ENCODE measurements at regions not wholly inside any gene's neighbourhood (a gene's known extent, or its start where the extent isn't known, plus 50 kb on each side); places are given as distances from the start of the nearest gene placed in this dataset.

- Mint-ChIP-seq H3K4me3 (no peak overlapping the region), H3K27ac (no peak overlapping the region), H3K4me1 (no peaks in the 10 kb centered on the region), H3K27me3 (no peaks in the 10 kb centered on the region), H3K9me3 (ENCODE audit: insufficient read depth) (peaks cover 2% of the 10 kb centered on the region)
- DNase-seq (peak; percentile 4), ATAC-seq (ENCODE audit: low read depth) (no peak)
- H3K4me2 ChIP-seq (replicated peaks; ENCODE audit: low read depth, low read length, poor library complexity, severe bottlenecking), result no peak overlapping the region
- no peak overlapping the region for H3K9ac ChIP-seq (ENCODE audit: low read length)
- ChIA-PET CTCF (no interaction called here), POLR2A (no interaction called here)
- no peak for TF ChIP-seq CTCF (IDR thresholded peaks at IDR 0.05)
- no peak for TF ChIP-seq EZH2 (IDR thresholded peaks at IDR 0.05; ENCODE audit: borderline replicate concordance, insufficient read depth, low read depth, low read length, poor library complexity, severe bottlenecking)
- no peak overlapping the region for H3K27ac ChIP-seq (ENCODE audit: low read length in 2 of 2)
- no peaks in the 10 kb centered on the region for H3K36me3 ChIP-seq (replicated peaks in 1 of 2; ENCODE audit: control extremely low read depth in 1 of 2, control insufficient read depth in 1 of 2, extremely low read depth in 1 of 2, insufficient read depth in 2 of 2, low read length in 1 of 2)
- no peaks in the 10 kb centered on the region for H3K79me2 ChIP-seq (ENCODE audit: control insufficient read depth, insufficient read depth, low read length)
- intact Hi-C loops (cut with micrococcal nuclease), result no loop called here
- no peak overlapping the region for H2AFZ ChIP-seq (ENCODE audit: insufficient read depth, low read depth, low read length, poor library complexity, severe bottlenecking)
- H4K20me1 ChIP-seq (ENCODE audit: control insufficient read depth, insufficient read depth, low read length, poor library complexity, severe bottlenecking), result no peaks in the 10 kb centered on the region
- H3K4me1 ChIP-seq (ENCODE audit: control insufficient read depth in 2 of 2, insufficient read depth in 2 of 2, low read length in 2 of 2), result no peaks in the 10 kb centered on the region
- 100% methylated on average over 1 of the region's 6 CpGs for WGBS (ENCODE audit: insufficient coverage)
- H3K4me3 ChIP-seq (ENCODE audit: control extremely low read depth in 1 of 5, extremely low read depth in 1 of 5, insufficient read depth in 1 of 5, low read depth in 2 of 5, low read length in 4 of 5), result no peak overlapping the region
- H3K27me3 ChIP-seq (replicated peaks in 1 of 4; ENCODE audit: control extremely low read depth in 1 of 4, control insufficient read depth in 3 of 4, insufficient read depth in 4 of 4, low read length in 3 of 4), result no peaks in the 10 kb centered on the region
- H3K9me3 ChIP-seq (ENCODE audit: control extremely low read depth in 1 of 3, control insufficient read depth in 2 of 3, insufficient read depth in 1 of 3, low read length in 2 of 3), result peaks cover 0 to 18% (median 1%) of the 10 kb centered on the region in 3 donors
These were observed 612.9 kb upstream of the EPHA6 start for GRCh38 chr3:96201463-96201862.

DNA sequence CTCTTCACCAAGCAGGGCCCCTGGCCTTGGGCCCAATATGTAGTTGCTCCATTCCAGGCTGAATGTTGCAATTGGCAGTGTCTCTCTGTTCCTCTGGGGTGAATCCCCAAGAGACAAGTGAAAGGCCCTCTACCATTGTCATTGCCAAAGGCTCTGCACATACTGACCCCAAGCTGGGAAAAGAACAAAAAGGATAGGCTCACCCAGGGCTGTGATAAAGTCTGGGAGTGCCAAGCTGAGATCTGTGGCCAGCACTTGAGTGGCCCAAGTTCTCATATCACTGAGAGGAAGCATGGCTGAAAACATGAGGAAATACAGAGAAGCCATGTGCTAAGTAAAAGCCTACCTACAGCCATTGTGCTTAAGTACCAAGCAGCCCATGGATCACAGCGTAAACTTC lies 612.2 kb upstream of the EPHA6 start:
- 80% methylated on average over 1 of the region's 1 CpG for WGBS (ENCODE audit: insufficient coverage)

More for the DNA sequence above, 612.2 kb upstream of the EPHA6 start:
- Histone ChIP-seq H3K4me3 (ENCODE audit: control extremely low read depth in 1 of 5, extremely low read depth in 1 of 5, insufficient read depth in 1 of 5, low read depth in 2 of 5, low read length in 4 of 5) (no peak overlapping the region), H3K27ac (ENCODE audit: low read length in 2 of 2) (no peak overlapping the region), H3K4me1 (ENCODE audit: control insufficient read depth in 2 of 2, insufficient read depth in 2 of 2, low read length in 2 of 2) (no peaks in the 10 kb centered on the region), H3K9ac (ENCODE audit: low read length) (no peak overlapping the region), H3K27me3 (replicated peaks in 1 of 4; ENCODE audit: control extremely low read depth in 1 of 4, control insufficient read depth in 3 of 4, insufficient read depth in 4 of 4, low read length in 3 of 4) (no peaks in the 10 kb centered on the region), H3K36me3 (replicated peaks in 1 of 2; ENCODE audit: control extremely low read depth in 1 of 2, control insufficient read depth in 1 of 2, extremely low read depth in 1 of 2, insufficient read depth in 2 of 2, low read length in 1 of 2) (no peaks in the 10 kb centered on the region), H2AFZ (ENCODE audit: insufficient read depth, low read depth, low read length, poor library complexity, severe bottlenecking) (no peak overlapping the region), H4K20me1 (ENCODE audit: control insufficient read depth, insufficient read depth, low read length, poor library complexity, severe bottlenecking) (no peaks in the 10 kb centered on the region), H3K9me3 (ENCODE audit: control extremely low read depth in 1 of 3, control insufficient read depth in 2 of 3, insufficient read depth in 1 of 3, low read length in 2 of 3) (peaks cover 0 to 18% (median 1%) of the 10 kb centered on the region in 3 donors), H3K79me2 (ENCODE audit: control insufficient read depth, insufficient read depth, low read length) (no peaks in the 10 kb centered on the region), H3K4me2 (replicated peaks; ENCODE audit: low read depth, low read length, poor library complexity, severe bottlenecking) (no peak overlapping the region)
- Mint-ChIP-seq H3K4me3 (no peak overlapping the region), H3K27ac (no peak overlapping the region), H3K9me3 (ENCODE audit: insufficient read depth) (peaks cover 2% of the 10 kb centered on the region), H3K27me3 (no peaks in the 10 kb centered on the region), H3K4me1 (no peaks in the 10 kb centered on the region)
- intact Hi-C loops (cut with micrococcal nuclease), result no loop called here
- POLR2A ChIA-PET, result no interaction called here
- CTCF ChIA-PET, result no interaction called here
- TF ChIP-seq CTCF (IDR thresholded peaks at IDR 0.05) (no peak), EZH2 (IDR thresholded peaks at IDR 0.05; ENCODE audit: borderline replicate concordance, insufficient read depth, low read depth, low read length, poor library complexity, severe bottlenecking) (no peak)
- ATAC-seq (ENCODE audit: low read depth) (no peak), DNase-seq (no peak)

All from B cell (primary cell).